Neural cell (in vitro differentiated cells): ENCODE measurements at regions not wholly inside any gene's neighbourhood (a gene's known extent, or its start where the extent isn't known, plus 50 kb on each side); places are given as distances from the start of the nearest gene placed in this dataset.

Source experiments
- POLR2AphosphoS5 ChIP-seq: IDR thresholded peaks from 2 replicates; pipeline ENCODE4 v1.6.1; 2012
- RAD21 ChIP-seq: fragments of 450-650 bp; conservative IDR thresholded peaks from 2 replicates; pipeline ENCODE4 v1.6.1; 2014; ENCODE audit warnings: antibody characterized with exemption, mild to moderate bottlenecking, moderate library complexity
- SMC3 ChIP-seq: fragments of 450-650 bp; conservative IDR thresholded peaks from 2 replicates; pipeline ENCODE4 v1.6.1; 2014; ENCODE audit warnings: antibody characterized with exemption, mild to moderate bottlenecking, moderate library complexity; ENCODE audit not compliant: poor library complexity
- TAF1 ChIP-seq: IDR thresholded peaks from 2 replicates; pipeline ENCODE4 v1.6.1; 2012; ENCODE audit warnings: low read depth
- TF ChIP-seq, protein P1 (sequence below): fragments of 450-650 bp; IDR thresholded peaks from 2 replicates; pipeline ENCODE4 v1.5.1; 2014; ENCODE audit warnings: antibody characterized with exemption, mild to moderate bottlenecking, moderate library complexity; ENCODE audit not compliant: poor library complexity, severe bottlenecking

DNA sequence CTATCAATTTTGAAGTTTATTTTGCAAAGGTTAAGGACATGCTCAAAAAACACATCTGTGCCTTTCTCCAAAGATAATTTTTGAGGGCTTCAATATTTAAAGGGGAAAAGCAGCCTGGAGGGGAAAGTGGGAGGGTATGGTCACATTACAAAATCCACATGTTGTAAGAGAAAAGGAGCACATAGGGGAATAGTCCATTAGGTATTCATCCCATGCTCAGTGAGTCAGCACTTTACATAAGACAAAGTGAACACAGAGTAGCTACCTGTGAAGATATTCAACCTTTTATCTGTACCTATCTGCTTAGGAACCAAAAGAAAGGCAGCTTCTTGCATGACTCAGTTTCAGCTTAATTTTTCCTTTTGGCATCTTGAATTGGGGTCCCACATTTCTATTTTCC lies 932.0 kb downstream of the SLITRK6 start:
- TF ChIP-seq POLR2AphosphoS5 (no peak), RAD21 (no peak), SMC3 (no peak), TAF1 (no peak)
- TF ChIP-seq, protein P1, sequence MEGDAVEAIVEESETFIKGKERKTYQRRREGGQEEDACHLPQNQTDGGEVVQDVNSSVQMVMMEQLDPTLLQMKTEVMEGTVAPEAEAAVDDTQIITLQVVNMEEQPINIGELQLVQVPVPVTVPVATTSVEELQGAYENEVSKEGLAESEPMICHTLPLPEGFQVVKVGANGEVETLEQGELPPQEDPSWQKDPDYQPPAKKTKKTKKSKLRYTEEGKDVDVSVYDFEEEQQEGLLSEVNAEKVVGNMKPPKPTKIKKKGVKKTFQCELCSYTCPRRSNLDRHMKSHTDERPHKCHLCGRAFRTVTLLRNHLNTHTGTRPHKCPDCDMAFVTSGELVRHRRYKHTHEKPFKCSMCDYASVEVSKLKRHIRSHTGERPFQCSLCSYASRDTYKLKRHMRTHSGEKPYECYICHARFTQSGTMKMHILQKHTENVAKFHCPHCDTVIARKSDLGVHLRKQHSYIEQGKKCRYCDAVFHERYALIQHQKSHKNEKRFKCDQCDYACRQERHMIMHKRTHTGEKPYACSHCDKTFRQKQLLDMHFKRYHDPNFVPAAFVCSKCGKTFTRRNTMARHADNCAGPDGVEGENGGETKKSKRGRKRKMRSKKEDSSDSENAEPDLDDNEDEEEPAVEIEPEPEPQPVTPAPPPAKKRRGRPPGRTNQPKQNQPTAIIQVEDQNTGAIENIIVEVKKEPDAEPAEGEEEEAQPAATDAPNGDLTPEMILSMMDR = no peak
